ENCODE measurements at regions not wholly inside any gene's neighbourhood (a gene's known extent, or its start where the extent isn't known, plus 50 kb on each side); places are given as distances from the start of the nearest gene placed in this dataset.

DNA sequence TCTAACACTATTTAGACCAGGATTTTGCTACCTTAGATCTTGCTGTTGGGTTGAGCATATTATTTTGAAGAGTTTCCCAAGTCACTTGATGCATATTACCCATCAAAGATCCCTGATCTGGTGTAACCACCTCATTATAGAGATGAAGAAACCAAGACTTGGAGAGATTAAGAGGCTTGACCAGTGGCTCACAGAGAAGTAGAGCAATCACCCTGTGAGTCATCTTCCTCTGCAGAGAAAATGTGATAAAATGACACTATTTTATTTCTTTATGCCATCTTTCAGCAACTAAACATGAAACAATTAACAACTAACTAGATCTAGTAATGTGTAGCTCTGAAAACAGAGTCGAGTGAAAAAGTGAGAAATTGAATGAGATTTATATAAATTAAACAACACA, 76.1 kb downstream of the KIF4B start:
- DNase-seq (no peak), ATAC-seq (ENCODE audit: low read depth) (no peak)
- Histone ChIP-seq H2BK5ac (ENCODE audit: low read depth, low read length, poor library complexity, severe bottlenecking) (no peak overlapping the region), H2AK9ac (replicated peaks; ENCODE audit: low read depth, low read length, poor library complexity) (no peak overlapping the region), H4K91ac (ENCODE audit: insufficient read depth, low read depth, low read length) (no peak overlapping the region), H3K4ac (ENCODE audit: low read depth, low read length) (no peak overlapping the region), H3K23ac (ENCODE audit: low read depth, low read length) (no peak overlapping the region), H3K18ac (ENCODE audit: low read depth, low read length) (no peak overlapping the region), H3K27me3 (ENCODE audit: control insufficient read depth, insufficient read depth, low read length) (no peaks in the 10 kb centered on the region), H2BK20ac (ENCODE audit: low read depth, low read length) (no peak overlapping the region), H2AFZ (replicated peaks; ENCODE audit: low read length, poor library complexity) (no peak overlapping the region), H3K4me3 (ENCODE audit: insufficient read depth, low read depth, low read length) (no peak overlapping the region), H3K4me2 (ENCODE audit: low read depth, low read length) (no peak overlapping the region), H4K8ac (ENCODE audit: low read depth in 2 of 2, low read length in 2 of 2) (no peak overlapping the region), H2AK5ac (ENCODE audit: low read depth, low read length) (no peak overlapping the region), H2BK120ac (ENCODE audit: low read depth, low read length) (no peak overlapping the region), H3K36me3 (ENCODE audit: control insufficient read depth, insufficient read depth, low read length) (no peaks in the 10 kb centered on the region), H3K27ac (ENCODE audit: insufficient read depth, low read length) (no peak overlapping the region), H3K9me3 (ENCODE audit: control insufficient read depth, insufficient read depth, low read length) (no peaks in the 10 kb centered on the region), H3K4me1 (ENCODE audit: control insufficient read depth, insufficient read depth, low read length) (no peaks in the 10 kb centered on the region), H3K56ac (ENCODE audit: extremely low read depth, insufficient read depth, low read length) (no peak overlapping the region), H3K14ac (replicated peaks; ENCODE audit: low read depth, low read length) (no peak overlapping the region), H3K79me1 (ENCODE audit: low read depth in 1 of 2, low read length in 2 of 2) (no peaks in the 10 kb centered on the region), H3K9ac (ENCODE audit: low read depth, low read length) (no peak overlapping the region), H4K5ac (ENCODE audit: low read depth, low read length) (no peak overlapping the region), H3K9me1 (ENCODE audit: insufficient read depth, low read length) (no peaks in the 10 kb centered on the region), H2BK15ac (ENCODE audit: low read depth, low read length) (no peak overlapping the region), H4K20me1 (ENCODE audit: insufficient read depth, low read length) (no peaks in the 10 kb centered on the region)
- TF ChIP-seq MAZ (IDR thresholded peaks at IDR 0.05; ENCODE audit: borderline replicate concordance, low read depth, low read length) (no peak), NFE2L2 (IDR thresholded peaks at IDR 0.05; ENCODE audit: low read depth, low read length) (no peak), CEBPB (IDR thresholded peaks at IDR 0.05; ENCODE audit: low read depth, low read length) (no peak), SMC3 (IDR thresholded peaks at IDR 0.05; ENCODE audit: low read depth, low read length) (no peak), RCOR1 (IDR thresholded peaks at IDR 0.05; ENCODE audit: insufficient replicate concordance, low read length) (no peak), CTCF (conservative IDR thresholded peaks at IDR 0.05; ENCODE audit: low read depth, low read length) (no peak), FOS (IDR thresholded peaks at IDR 0.05; ENCODE audit: low read depth, low read length) (no peak), RAD21 (IDR thresholded peaks at IDR 0.05; ENCODE audit: low read length) (no peak), RFX5 (IDR thresholded peaks at IDR 0.05; ENCODE audit: low read depth, low read length) (no peak), BHLHE40 (IDR thresholded peaks at IDR 0.05; ENCODE audit: low read depth, low read length) (no peak), MXI1 (IDR thresholded peaks at IDR 0.05; ENCODE audit: borderline replicate concordance, low read depth, low read length) (no peak)
- TF ChIP-seq, protein P1, sequence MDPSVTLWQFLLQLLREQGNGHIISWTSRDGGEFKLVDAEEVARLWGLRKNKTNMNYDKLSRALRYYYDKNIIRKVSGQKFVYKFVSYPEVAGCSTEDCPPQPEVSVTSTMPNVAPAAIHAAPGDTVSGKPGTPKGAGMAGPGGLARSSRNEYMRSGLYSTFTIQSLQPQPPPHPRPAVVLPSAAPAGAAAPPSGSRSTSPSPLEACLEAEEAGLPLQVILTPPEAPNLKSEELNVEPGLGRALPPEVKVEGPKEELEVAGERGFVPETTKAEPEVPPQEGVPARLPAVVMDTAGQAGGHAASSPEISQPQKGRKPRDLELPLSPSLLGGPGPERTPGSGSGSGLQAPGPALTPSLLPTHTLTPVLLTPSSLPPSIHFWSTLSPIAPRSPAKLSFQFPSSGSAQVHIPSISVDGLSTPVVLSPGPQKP (IDR thresholded peaks at IDR 0.05; ENCODE audit: borderline replicate concordance, low read depth, low read length) = no peak
- CTCF ChIA-PET = no interaction called here
- no CpG with 5 or more reads among the region's 1 CpG for WGBS, 2 experiments (ENCODE audit: extremely low coverage in 2 of 2, insufficient read length in 1 of 2)
- no TSS peak for BruUV-seq (replicated peaks)
- POLR2A ChIA-PET (ENCODE audit: unreplicated experiment) = no interaction called here
- in situ Hi-C loops (cut with MboI; ENCODE audit: low sequenced_read_pairs) (no loop called here), intact Hi-C loops (cut with micrococcal nuclease) (no loop called here), dilution Hi-C loops (cut with HindIII; ENCODE audit: low sequenced_read_pairs, unreplicated experiment) (no loop called here)
